Activated CD8-positive, alpha-beta memory T cell treated with anti-CD3 and anti-CD28 coated beads for 4 hours (primary cell): ENCODE measurements at regions not wholly inside any gene's neighbourhood (a gene's known extent, or its start where the extent isn't known, plus 50 kb on each side); places are given as distances from the start of the nearest gene placed in this dataset.
"Not testable (repeated sequence)": the region's sequence is repeated elsewhere in the genome, so short reads cannot be mapped to it uniquely, and the experiment has no call there.

ENCODE experiments used
- DNase-seq, 2 donors: peaks; one replicate each; pipeline ENCODE4 v3.0.0-alpha.2; 2020; ENCODE audit warnings: low read depth in 2 of 2

DNA sequence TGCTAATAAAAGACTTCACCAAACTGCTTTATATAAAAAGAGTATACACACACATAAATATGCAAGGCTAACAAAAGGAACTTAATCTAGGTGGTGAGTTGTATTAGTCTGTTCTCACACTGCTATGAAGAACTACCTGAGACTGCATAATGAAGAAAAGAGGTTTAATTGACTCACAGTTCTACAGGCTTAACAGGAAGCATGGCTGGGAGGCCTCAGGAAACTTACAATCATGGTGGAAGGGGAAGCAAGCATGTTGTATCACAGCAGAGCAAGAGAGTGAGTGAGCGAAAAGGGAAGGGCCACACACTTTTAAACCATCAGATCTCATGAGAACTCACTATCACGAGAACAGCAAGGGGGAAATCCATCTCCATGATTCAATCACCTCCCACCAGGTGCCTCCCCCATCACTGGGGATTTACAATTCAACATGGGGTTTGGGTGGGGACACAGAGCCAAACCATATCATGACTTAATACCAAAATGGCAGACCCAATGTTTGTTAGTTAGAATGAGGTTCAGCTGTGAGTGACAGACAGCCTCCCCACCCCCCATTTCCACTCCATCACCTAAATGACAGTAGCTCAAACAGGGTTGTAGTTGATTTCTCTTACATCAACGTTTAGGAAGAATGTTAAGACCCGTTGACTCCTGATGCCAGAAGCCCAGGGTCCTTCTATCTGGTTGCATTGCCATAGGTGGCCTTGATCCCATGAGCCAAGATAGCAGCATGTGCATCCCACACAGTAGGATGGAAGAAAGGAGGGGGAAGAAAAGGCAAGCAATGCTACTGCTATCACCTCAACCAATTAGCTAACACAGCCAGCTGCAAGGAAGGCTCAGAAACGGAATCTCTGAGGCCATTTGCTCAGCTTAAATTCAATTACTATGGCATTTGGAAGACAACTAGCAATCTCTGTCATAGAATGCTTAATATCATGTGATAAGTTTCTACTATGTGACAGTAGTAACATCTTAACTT, 77.0 kb downstream of the CCDC71L start:
- DNase-seq: no peak

DNA sequence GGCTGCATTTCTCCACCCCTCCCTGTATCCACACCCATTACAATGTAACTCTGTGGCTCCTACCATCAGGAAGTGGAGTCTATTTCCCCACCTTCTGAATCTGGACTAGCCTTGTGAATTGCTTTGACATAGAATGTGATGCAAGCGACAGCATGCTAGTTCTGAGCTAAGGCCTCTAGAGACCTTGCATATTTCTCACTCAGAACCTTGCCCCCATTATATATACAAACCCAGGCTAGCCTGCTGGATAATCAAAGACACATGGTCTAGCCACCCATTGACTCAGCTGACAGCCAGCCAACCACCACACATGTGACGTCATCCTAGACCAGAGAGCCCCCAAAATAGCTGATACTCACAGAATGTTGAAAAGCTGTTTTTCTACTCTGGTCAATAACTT, 77.9 kb downstream of the CCDC71L start:
- no peak for DNase-seq

DNA sequence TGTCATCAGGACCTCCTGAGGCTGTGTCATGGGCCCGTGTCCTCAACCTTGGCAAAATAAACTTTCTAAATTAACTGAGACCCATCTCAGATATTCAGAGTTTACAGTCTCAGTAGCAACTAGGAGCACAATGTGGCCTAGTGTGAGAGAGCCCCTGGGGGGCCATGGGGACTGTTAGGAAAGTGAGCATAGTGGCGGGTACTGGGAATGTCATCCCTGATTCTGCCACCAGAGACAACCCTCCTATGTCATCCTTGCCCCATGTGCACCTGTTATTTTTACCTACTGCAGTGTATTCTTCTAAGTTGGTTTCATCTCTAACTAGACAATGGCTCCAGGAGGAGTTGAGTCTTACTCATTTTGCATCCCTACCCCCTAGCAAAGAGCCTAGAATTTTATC, 78.6 kb downstream of the CCDC71L start:
- no peak for DNase-seq

DNA sequence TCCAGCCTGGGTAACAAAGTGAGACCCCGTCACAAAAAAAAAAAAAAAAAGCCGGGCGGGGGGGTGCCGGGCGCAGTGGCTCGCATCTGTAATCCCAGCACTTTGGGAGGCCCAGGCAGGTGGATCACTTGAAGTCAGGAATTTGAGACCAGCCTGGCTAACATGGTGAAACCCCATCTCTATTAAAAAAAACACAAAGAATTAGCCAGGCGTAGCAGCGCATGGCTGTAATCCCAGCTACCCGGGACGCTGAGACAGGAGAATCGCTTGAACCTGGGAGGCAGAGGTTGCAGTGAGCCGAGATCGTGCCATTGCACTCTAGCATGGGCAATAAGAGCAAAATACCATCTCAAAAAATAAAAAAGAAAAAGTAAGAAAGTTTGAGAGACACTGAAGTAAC, 81.9 kb downstream of the CCDC71L start:
- not testable (repeated sequence) for DNase-seq

DNA sequence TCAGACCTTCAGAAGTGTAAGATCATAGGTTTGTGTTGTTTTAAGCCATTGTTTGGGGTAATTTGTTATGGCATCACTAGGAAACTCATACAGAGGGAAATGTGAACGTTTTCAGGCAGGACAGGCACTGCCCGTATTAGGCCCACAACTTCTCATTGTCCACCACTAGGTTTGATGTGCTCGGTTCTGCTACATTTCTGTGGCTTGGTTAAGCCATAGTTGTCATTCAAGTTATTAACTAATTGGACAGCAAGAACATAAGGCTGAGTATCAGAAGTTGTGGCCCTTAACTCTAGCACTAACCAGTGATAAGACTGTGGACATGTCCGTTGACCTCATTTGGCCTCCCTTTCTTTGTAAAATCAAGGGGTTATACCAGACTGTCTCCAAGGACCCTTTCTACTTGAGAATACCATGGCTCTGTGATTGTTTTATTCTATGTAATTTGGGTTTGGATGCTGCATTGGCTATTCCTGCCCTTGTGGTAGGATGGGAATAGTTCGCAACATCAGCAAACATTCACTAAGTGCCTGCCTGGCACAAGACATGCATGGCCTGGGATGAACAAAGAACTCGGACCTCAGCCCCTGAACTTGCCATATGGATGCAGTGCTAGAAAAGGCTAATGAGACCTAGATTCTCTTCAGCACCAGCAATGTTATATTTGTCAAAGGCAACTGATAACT, 85.7 kb downstream of the CCDC71L start:
- DNase-seq: no peak

DNA sequence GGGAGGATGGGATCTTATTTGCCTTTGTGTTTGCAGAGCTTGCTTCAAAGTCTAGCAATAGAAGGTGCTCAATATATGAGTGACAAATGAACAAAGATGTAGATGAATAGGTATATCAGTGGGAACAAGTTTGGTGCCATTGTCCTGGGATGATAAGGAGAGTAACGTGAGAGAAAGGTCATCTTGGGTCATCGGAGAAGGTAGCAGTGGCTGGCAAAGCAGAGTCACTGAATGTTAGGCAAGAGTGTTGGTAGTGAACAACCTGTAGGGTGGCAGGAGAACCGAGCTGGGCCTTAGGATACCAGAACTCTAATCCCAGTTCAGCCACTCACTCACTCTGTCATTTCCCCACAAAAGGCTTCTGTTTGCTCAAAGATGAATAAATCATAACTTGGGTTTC, 87.2 kb downstream of the CCDC71L start:
- no peak for DNase-seq

DNA sequence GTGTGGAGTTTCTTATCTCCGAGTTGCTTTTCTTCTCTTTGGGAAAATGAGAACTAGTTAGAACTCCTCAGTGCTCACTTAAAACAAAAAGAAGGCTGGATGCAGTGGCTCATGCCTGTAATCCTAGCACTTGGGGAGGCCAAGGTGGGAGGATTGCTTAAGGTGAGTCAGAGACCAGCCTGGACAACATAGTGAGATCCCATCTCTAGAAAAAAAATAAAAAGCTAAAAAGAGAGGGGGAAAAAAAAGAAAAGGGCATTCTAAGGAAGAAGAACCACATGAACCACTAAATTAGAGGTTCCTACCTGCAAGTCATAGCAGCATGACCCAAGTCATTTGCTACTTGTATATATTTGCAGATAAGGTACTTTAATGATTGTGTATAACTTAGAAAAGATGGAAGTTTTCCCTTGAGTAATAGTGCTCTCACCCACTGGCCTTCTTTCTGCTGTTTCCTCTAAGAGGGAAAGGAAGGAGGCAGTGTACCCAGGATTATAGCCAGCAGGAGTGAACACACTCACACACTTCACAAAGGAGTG, 87.8 kb downstream of the CCDC71L start:
- DNase-seq: no peak

DNA sequence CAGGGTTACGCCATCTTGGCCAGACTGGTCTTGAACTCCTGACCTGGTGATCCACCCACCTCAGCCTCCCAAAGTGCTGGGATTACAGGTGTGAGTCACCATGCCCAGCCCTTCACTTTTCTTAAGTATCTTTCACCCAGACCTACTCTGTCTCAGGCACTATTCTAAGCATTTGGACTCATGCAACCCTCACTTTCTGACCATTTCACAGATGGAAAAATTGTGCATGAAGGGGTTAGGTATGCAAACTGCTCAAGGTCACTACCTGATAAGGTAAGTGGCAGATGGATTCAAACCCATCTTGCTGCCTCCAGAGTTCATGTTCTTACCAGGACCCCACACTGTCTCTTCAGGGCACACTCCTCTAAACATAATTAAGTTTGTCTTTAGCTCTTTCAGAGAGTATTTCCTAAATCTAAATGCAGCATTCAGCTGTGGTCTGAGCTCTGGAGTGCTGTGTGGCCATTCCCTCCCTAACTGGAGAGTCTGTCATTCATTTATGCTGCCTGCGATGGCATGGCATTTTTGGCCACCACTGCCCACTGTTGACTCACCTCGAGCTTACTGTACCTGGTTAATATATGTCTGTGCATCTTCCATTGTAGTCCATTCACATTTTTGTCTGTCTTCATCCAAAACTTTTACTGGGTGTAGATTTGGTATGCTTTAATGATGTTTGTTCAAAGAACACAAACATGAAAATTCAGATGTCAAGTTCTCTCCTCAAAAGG, 88.4 kb downstream of the CCDC71L start:
- DNase-seq: no peak

DNA sequence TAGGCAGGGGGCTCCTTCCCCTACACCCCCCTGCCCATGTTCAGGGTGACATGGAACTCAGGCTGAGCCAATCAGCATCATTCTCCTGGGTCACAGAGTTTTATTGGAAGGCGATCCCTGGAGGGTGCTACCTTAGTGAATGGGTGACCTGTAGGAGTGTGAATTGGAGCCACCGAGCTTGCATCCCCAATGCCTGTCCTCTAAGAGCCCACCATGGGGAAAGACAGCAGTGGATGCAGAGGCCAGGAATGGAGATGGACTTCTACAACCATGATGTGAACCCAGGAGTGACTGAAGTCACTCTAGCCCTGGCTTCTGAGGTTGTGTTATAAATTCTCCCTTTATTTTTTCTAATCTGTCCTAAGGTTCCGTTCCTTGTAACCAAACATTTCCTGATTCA, 89.4 kb downstream of the CCDC71L start:
- DNase-seq: no peak

DNA sequence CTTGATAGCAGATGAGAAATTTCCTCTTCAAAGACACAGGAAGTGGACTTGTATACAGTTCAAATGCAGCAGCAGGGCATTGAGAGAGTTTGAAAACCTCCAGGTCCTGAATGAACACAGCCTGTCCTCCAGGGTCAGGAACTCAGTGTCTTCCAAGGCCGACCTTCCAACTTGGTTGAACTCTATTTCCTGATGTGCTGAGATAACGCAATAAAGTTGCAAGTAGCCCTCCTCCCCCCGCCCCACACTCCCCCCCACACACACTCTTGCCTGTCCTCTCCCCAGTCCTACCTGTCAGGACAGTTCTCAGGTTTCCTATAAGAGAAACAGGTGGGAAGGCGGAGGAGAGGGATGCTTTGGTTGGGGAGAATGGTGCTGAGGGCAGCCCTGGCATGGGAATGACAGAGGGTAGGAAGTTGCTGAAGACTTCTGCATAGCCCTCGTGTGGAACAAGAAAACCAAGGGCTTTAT, 90.0 kb downstream of the CCDC71L start:
- DNase-seq: no peak

DNA sequence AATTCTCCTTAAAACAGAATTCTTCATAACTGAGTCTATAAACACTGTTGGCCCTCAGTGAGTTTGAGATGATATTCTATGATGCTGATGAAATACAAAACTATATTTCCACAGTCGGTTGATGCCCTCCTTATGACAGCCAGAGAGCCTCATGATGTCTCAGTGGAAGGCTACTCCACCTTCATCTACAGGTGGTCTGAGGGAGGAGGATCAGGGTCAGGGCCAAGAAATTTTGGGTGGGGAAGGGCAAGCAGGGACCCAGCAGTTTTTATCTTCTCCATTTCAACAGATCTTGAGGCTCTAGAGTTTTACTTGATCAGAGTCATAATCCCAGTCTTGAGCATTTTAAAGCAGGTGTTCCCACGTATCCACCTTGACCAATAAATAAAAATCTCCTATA, 90.8 kb downstream of the CCDC71L start:
- DNase-seq: no peak

DNA sequence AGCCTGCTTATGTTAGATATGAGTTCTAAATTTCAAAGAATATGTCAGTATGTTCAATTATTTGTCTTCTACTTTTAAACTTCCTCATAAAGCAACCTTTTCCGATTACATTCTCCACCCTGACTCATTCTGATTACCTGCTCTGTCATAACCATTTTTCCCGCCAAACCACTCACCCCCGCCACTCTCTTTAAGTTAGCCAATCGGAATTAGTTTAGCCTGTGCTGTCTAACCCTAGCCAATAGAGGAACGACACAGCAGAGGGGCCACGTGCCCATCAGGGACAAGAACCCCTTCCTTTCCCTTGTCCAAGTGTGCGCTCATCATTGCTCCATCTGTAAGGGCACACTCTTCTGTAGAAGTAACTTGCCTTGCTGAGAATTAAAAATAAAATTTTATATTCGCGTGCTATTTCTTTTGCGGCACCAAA, 91.4 kb downstream of the CCDC71L start:
- DNase-seq: no peak

DNA sequence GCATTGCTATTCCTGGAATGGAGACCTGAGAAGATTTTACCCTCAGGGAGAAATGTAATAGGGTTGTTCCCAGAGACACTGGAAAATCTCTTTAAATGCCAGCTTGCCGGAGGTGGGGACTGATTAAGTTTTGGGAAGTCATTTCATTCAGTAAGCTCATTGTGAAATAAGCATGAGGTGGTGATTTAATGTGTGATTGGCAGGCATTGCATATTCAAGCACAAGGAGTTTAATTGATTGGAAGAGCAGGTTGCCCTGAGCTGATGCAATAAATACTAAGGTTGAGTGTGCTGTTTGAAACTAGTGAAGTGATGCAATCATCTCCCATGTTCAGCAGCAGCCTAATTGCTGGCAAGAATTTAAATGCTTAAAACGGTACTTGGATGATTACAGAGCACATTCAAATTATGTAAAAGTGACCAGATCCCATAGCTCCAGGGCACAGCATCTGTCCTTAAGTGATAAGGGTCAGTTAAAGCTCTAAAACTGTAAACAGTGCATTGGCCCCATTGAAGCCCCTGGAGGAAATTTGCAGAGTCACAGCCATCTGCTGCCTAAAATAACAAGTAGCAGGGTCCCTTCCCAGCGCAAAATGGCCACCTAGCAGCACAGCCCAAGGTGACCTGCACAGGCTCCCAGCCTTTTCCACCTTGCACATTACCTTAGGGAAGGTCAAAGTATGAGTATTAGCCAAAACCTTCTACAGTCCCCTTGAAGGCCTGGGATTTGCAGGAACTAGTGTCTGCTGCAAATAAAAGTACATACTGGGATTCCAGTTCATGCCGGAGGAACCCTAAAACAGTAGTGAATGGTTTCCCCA, 92.1 kb downstream of the CCDC71L start:
- no peak for DNase-seq

DNA sequence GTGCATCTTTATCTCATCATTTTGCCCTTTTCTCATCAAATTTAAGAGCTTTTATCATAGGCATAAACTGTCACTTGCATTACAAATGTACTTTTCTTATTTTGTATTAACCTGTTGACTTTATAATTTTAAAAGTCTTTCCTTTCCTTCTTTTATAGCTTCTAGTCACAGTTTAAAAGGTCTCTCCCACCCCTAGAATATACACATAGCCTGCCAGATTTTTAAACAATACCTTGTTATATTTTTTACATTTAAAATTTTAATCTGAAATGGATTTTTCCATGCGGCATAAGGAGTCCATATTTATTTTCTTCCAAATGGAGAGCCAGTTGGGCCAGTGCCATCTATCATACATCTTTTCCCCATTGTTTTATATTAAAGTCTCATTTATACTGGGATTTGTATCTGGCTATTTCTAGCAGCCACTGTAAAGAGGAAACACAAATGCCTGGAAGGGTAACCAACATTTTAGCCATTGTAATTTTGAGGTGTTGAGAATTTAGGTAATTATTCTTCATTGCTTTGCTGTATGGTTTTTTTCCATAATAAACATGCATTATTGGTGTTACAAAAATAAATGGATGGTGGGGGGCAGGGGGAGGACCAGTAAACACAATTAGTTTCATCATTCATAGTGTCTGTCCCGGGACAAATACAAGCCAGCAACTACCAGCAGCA, 92.8 kb downstream of the CCDC71L start:
- no peak for DNase-seq

DNA sequence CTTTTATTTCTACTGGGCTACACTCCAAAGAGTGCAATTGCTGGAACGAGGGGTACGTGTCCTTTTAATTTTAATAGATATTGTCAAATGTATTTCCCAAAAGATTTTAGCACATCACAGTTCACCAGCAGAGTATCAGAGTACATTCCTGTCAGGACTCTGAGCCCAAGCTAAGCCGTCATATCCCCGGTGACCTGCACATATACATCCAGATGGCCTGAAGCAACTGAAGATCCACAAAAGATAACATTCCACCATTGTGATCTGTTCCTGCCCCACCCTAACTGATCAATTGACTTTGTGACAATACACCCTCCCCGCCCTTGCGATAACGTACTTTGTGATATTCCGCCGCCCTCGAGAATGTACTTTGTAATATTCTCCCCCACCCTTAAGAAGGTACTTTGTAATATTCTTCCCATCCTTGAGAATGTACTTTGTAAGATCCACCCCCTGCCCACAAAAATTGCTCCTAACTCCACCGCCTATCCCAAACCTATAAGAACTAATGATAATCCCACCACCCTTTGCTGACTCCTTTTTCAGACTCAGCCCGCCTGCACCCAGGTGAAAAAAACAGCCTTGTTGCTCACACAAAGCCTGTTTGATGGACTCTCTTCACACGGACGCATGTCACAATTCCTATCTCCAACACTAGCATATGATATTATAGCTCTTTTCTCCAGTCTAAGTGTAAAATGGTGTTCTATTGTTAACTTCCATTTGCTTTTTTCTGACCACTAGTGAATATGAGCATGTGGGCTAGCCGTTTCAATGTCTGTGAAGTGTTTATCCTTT, 93.6 kb downstream of the CCDC71L start:
- DNase-seq: not testable (repeated sequence)

DNA sequence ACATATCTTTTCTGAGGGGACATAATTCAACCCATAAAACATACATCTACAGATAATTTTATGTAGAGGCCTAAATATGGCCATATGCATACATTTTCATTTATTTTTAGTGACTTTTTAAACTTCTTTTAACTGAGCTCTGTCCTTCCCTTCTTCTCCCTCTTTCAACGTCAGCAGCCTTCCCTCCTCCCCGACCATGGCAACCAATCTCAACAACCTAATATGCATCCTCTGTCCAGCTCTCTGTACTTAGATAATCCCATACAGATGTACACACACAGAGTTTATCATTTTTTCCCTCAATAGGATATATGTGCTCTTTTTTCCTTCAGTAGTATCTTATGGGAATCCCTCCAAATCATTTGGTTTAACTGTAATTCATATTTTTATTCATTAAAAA, 94.3 kb downstream of the CCDC71L start:
- DNase-seq: no peak

DNA sequence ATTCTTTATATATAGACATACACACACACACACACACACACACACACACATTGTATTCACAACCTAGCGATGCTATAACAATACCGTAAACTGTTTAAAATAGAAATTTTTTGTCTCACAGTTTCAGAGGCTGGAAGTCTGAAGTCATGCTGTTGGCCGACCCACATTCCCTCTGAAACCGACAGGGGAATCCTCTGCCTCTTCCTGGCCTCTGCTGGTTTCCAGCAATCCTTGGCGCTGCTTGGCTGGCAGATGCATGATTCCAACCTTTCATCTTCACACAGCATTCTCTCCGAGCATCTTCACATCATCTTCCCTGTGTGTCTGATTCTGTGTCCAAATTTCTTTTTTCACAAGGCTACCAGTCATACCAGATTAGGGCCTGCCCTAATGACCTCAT, 94.8 kb downstream of the CCDC71L start:
- DNase-seq: no peak

DNA sequence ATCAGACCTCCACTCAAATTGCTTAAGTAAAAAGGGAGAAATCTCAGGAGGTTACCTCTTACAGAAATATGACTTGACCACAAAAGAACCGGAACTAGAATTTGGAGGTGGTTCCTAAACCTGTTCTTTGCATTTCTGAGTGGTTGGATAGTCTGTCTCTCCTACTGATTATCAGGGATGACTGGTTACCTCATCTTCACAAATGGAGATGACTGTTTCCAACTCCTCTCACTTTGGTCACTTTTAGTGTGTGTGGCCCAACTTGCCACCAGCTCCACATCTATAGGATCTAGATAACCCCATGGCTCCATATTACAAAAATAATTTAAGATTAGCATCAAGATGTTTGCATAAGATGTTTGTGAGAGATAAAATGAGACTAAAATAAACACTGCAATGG, 95.5 kb downstream of the CCDC71L start:
- no peak for DNase-seq

DNA sequence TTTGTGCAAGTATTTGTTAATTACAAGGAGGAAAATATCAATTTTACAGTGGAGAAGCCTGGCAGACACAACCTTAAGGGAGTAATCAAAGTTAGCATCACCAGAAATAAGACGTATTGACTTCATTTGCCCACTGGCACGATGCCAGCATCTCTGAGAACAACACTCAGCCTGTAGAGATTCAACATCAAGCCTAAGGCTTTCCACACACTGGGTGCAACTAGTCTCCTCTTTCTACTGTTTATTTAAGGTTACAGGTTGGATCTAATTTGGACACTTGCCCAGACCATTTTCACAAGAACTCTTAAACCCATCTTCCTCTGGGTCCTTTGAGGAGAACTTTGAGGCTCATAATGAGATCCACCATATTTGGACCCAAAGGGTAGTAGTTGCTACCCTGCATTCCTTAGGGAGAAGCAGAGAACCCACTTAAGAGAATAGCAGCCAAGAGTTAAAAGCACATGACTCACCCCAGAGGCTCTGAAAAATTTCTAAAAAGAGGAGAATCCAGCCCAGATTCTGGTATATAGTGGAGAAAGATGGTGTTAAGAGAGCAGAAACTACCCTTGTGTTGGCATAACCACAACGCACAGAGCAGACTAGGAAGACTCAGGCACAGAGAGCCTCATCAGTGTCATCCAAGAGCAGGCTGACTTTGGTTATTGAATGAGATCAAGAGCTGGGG, 97.3 kb downstream of the CCDC71L start:
- no peak for DNase-seq
